Mesodermal cell (in vitro differentiated cells): ENCODE measurements at regions not wholly inside any gene's neighbourhood (a gene's known extent, or its start where the extent isn't known, plus 50 kb on each side); places are given as distances from the start of the nearest gene placed in this dataset.

Source experiments
- H3K27ac ChIP-seq: 2 replicates; pipeline ENCODE4 v1.7.0; 2013; ENCODE audit warnings: mild to moderate bottlenecking, low read depth, low read length, moderate library complexity; ENCODE audit not compliant: severe bottlenecking
- H3K36me3 ChIP-seq: 2 replicates; pipeline ENCODE4 v1.7.1; 2013; ENCODE audit warnings: mild to moderate bottlenecking, low read length, moderate library complexity; ENCODE audit not compliant: control insufficient read depth, insufficient read depth
- H3K4me1 ChIP-seq: one replicate; pipeline ENCODE4 v1.7.1; 2013; ENCODE audit warnings: mild to moderate bottlenecking, low read length; ENCODE audit not compliant: insufficient read depth, control insufficient read depth, poor library complexity, severe bottlenecking
- H3K4me3 ChIP-seq: 2 replicates; pipeline ENCODE4 v1.7.0; 2013; ENCODE audit warnings: low read length, control low read depth, mild to moderate bottlenecking; ENCODE audit not compliant: insufficient read depth, poor library complexity, severe bottlenecking; ENCODE audit errors: extremely low read depth
- H3K9me3 ChIP-seq: 2 replicates; pipeline ENCODE4 v1.7.1; 2013; ENCODE audit warnings: mild to moderate bottlenecking, low read length, moderate library complexity; ENCODE audit not compliant: control insufficient read depth
- WGBS, 2 experiments: methylation state at CpG; one replicate each; pipeline ENCODE4 v1.1.5; 2013; ENCODE audit warnings: missing lambda C conversion rate in 2 of 2; ENCODE audit not compliant: insufficient coverage in 2 of 2; 5-methylcytosine and 5-hydroxymethylcytosine counted together

DNA sequence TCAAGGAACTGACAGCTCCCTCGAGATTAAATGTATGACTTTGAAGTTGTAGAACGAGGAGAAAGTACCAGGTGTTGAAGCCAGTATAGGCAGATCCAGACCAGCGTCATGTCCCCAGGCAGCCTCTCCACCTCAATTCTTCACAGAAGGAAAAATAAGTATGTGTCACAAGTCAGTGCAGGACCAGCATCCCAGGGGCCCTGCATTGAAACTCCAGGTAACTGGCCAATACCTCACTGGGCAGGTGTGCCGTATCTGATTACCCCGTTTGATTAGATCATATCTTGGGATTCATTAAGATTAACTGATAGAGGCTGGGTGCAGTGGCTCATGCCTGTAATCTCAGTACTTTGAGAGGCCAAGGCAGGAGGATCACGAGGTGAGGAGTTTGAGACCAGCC lies 466.7 kb upstream of the B3GAT1 start:
- 73 to 84% methylated on average over 4 of the region's 6 CpGs for WGBS, 2 experiments
- Histone ChIP-seq H3K27ac (no peak overlapping the region), H3K4me1 (no peaks in the 10 kb centered on the region), H3K4me3 (no peak overlapping the region), H3K36me3 (no peaks in the 10 kb centered on the region), H3K9me3 (no peaks in the 10 kb centered on the region)

DNA sequence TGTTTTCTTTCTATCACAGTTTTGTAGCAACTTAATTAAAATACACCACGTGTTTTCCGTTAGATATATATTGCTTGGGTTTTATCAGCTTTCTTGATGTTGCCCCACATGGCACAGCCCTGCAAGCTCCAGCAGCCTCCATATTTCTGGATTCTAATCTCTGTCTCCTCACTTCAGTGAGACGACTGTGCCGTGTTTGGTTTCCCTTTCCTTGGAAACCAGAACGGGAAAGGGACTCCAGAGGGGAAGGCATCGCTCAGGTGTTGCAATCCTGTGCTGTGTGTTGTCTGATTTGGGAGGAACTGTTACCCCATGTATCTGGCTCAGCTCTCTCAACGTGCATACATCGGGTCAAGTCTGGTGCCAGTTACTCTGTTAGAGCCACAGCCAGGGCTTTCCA lies 464.2 kb upstream of the B3GAT1 start:
- no peaks in the 10 kb centered on the region for H3K36me3 ChIP-seq
- H3K4me3 ChIP-seq, result no peak overlapping the region
- no peaks in the 10 kb centered on the region for H3K4me1 ChIP-seq
- H3K27ac ChIP-seq, result no peak overlapping the region
- H3K9me3 ChIP-seq, result no peaks in the 10 kb centered on the region
- 98% methylated on average over 5 to 7 of the region's 8 CpGs for WGBS, 2 experiments

DNA sequence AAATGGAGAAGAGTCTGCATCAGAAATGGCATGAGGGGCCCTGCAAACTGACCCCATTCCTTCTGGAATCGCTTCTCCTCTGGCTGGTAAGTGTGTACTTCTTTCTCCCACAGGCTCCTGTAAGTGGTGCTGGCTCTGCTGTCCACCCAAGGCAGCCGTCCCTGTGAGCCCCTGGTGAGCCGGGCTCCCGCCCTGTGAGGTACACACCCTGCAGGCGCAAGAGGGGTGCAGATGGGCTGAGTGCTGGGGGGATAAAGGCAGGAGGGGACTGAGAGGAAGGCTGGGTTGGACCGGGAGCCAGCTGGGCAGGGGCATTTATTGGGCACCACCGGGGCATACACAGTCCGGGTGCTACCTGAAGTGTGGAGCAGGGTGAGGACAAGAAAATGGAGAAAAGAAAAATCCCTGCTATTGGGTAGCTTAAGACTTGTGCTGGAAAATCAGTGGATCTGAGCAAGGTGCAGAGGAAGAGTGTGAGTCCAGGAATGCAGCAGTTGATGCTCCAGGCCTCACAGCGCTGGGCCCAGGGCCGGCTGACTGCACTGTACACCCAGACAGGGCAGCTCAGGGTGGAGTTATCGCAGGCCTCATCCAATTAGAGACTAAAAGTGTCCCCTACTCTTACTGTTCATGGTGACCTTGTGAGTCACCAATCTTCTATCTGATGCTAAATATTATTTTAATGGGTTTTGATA lies 455.1 kb upstream of the B3GAT1 start:
- Histone ChIP-seq H3K27ac (no peak overlapping the region), H3K4me1 (peaks cover 4% of the 10 kb centered on the region), H3K4me3 (no peak overlapping the region), H3K36me3 (no peaks in the 10 kb centered on the region), H3K9me3 (no peaks in the 10 kb centered on the region)
- WGBS, 2 experiments, result 91 to 92% methylated on average over 8 to 9 of the region's 11 CpGs

DNA sequence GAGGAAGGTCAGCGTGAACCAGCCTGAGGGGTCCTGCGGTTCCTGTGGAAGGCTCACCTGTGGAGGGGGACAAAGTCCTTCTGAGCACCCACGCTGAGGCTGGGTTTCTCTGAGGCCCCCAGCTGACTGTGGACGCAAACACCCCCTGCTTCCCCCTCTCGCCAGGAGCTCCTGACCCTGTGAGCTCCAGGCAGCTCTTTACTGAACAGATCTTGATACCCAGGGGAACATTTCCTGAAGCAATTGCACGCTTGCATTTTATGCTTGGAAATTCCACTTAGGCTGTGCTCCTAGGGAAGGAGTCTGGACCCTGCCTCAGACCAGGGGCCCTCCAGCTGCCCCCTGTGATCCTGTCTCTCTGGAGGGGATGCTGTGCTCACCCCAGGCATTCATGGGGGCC lies 454.2 kb upstream of the B3GAT1 start:
- H3K4me3 ChIP-seq, result no peak overlapping the region
- 67 to 77% methylated on average over 6 of the region's 6 CpGs for WGBS, 2 experiments
- H3K27ac ChIP-seq, result no peak overlapping the region
- no peaks in the 10 kb centered on the region for H3K36me3 ChIP-seq
- H3K4me1 ChIP-seq, result peaks cover 5% of the 10 kb centered on the region
- H3K9me3 ChIP-seq, result no peaks in the 10 kb centered on the region

DNA sequence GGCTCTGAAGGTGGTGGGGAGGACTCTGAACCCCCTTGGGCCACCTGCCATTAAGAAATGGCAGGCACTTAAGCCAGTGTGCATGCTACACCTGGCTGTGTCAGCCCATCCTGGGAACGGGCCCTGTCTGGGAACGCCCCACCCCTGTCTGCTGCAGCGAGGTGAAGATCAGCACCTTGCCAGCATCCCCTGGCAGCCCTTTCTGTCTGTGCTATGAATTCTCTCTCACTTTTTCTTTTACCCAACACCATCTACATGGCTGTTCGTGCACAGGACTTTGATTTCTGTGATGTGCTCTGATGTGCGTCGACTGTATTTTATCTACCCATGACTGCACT lies 452.9 kb upstream of the B3GAT1 start:
- WGBS, 2 experiments, result 84 to 98% methylated on average over 3 to 4 of the region's 6 CpGs
- H3K27ac ChIP-seq, result no peak overlapping the region
- no peaks in the 10 kb centered on the region for H3K36me3 ChIP-seq
- H3K4me1 ChIP-seq, result peaks cover 5% of the 10 kb centered on the region
- no peak overlapping the region for H3K4me3 ChIP-seq
- H3K9me3 ChIP-seq, result no peaks in the 10 kb centered on the region

DNA sequence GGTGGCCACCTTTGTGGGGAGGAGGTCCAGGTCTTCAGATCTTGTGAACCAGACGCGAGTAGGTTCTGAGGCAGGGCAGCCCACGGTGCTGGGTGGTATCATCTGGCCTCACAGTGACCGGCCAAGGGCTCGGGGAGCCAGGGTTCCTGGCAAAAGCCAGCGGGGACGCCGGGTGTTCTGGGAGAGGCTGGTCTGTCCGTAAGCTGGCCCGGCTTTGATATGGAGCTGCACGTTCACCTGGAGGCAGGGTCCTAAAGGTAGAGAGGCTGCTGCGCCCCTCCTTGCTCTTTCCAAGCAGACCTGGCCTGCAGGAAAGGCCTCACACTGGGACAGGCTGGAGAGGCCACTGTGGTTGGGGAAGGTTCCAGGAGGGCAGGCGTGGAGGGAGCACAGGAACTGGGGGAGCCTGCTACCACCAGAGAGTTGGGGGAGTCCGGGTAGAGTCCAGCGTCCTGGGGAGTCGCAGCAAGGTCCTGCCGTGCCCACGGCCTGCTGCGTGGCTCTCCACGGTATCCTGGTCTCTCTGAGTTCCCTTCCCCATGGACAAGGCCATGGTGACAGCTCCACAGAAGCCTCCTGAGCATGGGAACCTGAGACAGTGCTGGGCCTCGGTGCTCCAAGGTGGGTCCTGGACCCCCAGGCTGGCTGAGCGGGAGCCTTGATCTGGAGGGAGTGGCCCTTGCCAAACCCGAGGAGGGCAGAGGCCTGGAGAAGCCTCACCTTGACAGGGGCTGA lies 452.4 kb upstream of the B3GAT1 start:
- no peaks in the 10 kb centered on the region for H3K36me3 ChIP-seq
- H3K9me3 ChIP-seq, result no peaks in the 10 kb centered on the region
- H3K27ac ChIP-seq, result no peak overlapping the region
- 90% methylated on average over 19 to 22 of the region's 23 CpGs for WGBS, 2 experiments
- no peak overlapping the region for H3K4me3 ChIP-seq
- H3K4me1 ChIP-seq, result peaks cover 5% of the 10 kb centered on the region

DNA sequence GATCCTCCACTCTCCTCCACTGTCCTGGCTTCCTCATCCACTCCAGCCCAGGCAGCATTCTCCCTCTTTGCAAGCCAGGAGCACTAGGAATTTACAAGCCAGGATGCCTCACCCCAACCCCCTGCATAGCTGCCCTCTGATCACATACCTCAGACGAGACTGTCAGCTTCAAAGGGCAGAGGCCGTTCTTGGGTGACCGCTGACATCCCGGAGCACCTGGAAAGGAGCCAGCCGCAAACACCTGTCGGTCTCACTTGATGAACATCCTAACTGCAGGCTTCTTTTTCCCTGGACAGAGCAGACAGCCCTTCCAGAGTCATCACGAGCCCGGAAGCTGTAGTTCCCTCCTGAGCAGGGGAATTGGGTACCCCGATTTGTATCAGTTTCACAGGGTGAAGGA lies 451.3 kb upstream of the B3GAT1 start:
- H3K9me3 ChIP-seq, result no peaks in the 10 kb centered on the region
- WGBS, 2 experiments, result 78 to 80% methylated on average over 8 to 9 of the region's 9 CpGs

DNA sequence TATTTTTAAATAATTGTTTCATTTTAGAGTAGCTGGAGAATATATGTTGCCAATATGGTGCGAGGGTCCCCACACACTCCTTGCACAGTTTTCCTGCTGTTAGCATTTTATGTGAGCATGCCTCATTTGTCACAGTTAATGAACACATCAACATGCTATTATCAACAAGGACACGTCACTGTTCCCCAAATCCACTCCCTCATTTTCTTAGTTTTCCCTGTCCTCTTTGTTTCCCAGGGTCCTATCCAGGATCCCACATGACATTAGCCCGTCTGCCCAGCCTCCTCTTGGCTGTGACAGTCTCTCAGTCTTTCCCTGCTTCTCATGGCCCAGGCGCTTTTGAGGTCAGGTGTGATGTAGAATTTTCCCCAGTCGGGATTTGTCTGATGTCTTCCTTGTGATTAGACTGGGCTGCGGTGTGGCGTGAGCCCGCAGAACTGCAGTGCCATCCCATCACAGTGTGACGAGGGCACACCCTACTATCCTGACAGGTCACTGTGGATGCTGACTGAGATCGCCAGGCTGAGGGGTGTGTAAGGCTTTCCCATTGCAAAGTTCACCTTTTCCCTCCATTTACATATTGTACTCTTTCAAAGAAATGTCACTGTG lies 450.6 kb upstream of the B3GAT1 start:
- no peak overlapping the region for H3K4me3 ChIP-seq
- H3K36me3 ChIP-seq, result no peaks in the 10 kb centered on the region
- H3K4me1 ChIP-seq, result peaks cover 5% of the 10 kb centered on the region
- no peaks in the 10 kb centered on the region for H3K9me3 ChIP-seq
- no peak overlapping the region for H3K27ac ChIP-seq
- WGBS, 2 experiments, result 86 to 91% methylated on average over 7 to 8 of the region's 10 CpGs

More for the DNA sequence above, 451.3 kb upstream of the B3GAT1 start:
- Histone ChIP-seq H3K27ac (no peak overlapping the region), H3K4me3 (no peak overlapping the region), H3K4me1 (peaks cover 5% of the 10 kb centered on the region), H3K36me3 (no peaks in the 10 kb centered on the region)

DNA sequence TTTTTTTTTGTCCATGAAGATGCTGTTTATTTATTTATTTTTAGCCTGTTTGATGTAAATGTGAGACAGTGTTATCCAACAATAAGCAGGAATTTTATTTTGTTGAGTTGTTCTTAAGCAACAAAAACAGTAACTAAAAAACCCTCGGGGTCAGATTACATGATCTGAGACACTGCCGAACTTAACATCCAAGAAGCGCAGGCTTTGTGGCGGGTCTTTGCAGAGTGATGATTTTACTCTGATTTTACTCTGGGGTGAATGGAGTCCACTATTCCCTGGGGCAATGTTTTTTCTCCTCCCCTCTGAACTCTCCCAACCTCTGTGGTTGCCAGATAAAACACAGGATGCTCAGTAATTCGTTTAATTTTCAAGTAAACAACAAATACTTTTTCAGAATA lies 450.1 kb upstream of the B3GAT1 start:
- H3K36me3 ChIP-seq, result no peaks in the 10 kb centered on the region
- H3K9me3 ChIP-seq, result no peaks in the 10 kb centered on the region
- H3K4me3 ChIP-seq, result no peak overlapping the region
- peaks cover 5% of the 10 kb centered on the region for H3K4me1 ChIP-seq
- no peak overlapping the region for H3K27ac ChIP-seq
- 80% methylated on average over 3 of the region's 5 CpGs; no CpG with 5 or more reads in 1 of the 2 experiments for WGBS, 2 experiments

DNA sequence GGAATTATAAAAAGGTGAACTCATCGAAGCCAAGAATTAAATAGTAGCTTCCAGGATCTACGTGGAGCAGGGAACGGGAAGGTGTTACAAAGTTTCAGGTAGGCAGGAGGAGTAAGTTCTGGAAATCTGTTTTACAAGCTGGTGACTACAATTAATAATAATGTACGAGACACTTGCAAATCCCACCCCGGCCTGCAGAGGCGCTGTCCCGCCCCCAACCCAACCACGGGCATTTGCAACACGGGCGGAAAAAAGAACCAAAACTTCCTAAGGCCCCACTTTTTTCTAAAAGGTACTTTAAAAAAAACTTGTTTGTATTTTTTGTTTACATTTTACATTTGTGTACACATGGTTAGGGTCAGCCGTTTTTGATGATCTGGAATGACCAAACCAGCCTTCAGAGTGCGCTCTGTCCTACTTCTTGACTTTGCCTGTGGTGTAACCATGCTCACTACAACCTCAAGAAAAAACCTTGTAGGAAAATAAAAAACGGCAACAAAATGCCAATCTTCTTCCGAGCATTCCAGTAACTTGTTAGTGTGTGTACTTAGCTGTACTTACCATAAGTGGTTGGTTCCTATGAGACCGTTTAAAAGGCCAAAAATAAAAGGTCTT lies 449.6 kb upstream of the B3GAT1 start:
- Histone ChIP-seq H3K4me3 (no peak overlapping the region), H3K9me3 (no peaks in the 10 kb centered on the region), H3K4me1 (peaks cover 5% of the 10 kb centered on the region), H3K27ac (no peak overlapping the region), H3K36me3 (no peaks in the 10 kb centered on the region)
- WGBS, 2 experiments, result 93 to 97% methylated on average over 6 to 12 of the region's 15 CpGs
